Peyer's patch (tissue), 4 donors: ENCODE measurements at regions not wholly inside any gene's neighbourhood (a gene's known extent, or its start where the extent isn't known, plus 50 kb on each side); places are given as distances from the start of the nearest gene placed in this dataset.

ENCODE experiments used
- DNase-seq, 3 donors: peaks; one replicate each; pipeline ENCODE4 v3.0.0-alpha.2; 2017 to 2019
- H3K27ac ChIP-seq, 4 donors: fragments of 200-600 bp; sonication (generic); one replicate each; pipeline ENCODE4 v1.5.1; 2016 to 2019
- H3K27me3 ChIP-seq, 2 donors: fragments of 200-600 bp; sonication (generic); one replicate each; pipeline ENCODE4 v1.5.1; 2019
- H3K36me3 ChIP-seq, 3 donors: fragments of 200-600 bp; sonication (generic); one replicate each; pipeline ENCODE4 v1.5.1; 2016 to 2019
- H3K4me1 ChIP-seq, 4 donors: fragments of 200-600 bp; sonication (generic); one replicate each; pipeline ENCODE4 v1.5.1; 2016 to 2019
- H3K4me3 ChIP-seq, 4 donors: fragments of 200-600 bp; sonication (generic); 1 replicate in 3 of 4; 2 replicates in 1 of 4; pipeline ENCODE4 v1.5.1; 2016 to 2019; ENCODE audit warnings: mild to moderate bottlenecking in 1 of 4
- H3K9me3 ChIP-seq, 4 donors: fragments of 200-600 bp; sonication (generic); one replicate each; pipeline ENCODE4 v1.5.1; 2016 to 2019; ENCODE audit warnings: mild to moderate bottlenecking in 1 of 4
- CTCF ChIP-seq, 6 experiments: fragments of 450-650 bp in 4 of 6; fragments of 200-600 bp in 2 of 6; sonication (generic) in 1 of 6; IDR thresholded peaks; one replicate each; pipeline ENCODE4 v1.5.1; 2017 to 2019; ENCODE audit warnings: antibody characterized with exemption in 6 of 6, mild to moderate bottlenecking in 3 of 6, moderate library complexity in 1 of 6
- POLR2A ChIP-seq, 2 donors: fragments of 450-650 bp; IDR thresholded peaks; one replicate each; pipeline ENCODE4 v1.5.1; 2017; ENCODE audit warnings: antibody characterized with exemption in 2 of 2, mild to moderate bottlenecking in 2 of 2, moderate library complexity in 2 of 2

DNA sequence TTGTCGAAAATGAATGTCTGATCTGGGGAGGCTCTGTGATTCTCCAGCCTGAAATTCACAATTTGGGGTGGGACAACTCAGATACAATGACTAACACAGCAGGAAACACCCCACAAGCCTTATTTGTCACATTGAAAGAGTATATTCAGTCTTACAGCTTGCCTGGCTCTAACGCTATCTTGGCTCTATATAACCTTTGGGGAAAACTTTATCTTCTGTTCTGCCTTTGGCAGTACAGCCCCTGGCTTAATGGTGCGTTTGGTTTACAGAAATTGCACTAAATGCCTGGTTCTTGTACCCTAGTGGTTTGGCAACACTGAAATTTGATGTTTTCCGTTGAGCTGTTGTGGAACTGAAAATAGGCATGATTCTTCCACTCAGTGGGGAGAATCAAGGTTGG, 178.1 kb upstream of the VEGFC start:
- H3K9me3 ChIP-seq: no peaks in the 10 kb centered on the region
- no peak overlapping the region for H3K27ac ChIP-seq
- no peaks in the 10 kb centered on the region for H3K36me3 ChIP-seq
- no peaks in the 10 kb centered on the region for H3K4me1 ChIP-seq
- no peak for TF ChIP-seq POLR2A (IDR thresholded peaks at IDR 0.05)
- no peak for TF ChIP-seq CTCF (IDR thresholded peaks at IDR 0.05)
- no peak for DNase-seq
- H3K27me3 ChIP-seq: no peaks in the 10 kb centered on the region
- H3K4me3 ChIP-seq: no peak overlapping the region

DNA sequence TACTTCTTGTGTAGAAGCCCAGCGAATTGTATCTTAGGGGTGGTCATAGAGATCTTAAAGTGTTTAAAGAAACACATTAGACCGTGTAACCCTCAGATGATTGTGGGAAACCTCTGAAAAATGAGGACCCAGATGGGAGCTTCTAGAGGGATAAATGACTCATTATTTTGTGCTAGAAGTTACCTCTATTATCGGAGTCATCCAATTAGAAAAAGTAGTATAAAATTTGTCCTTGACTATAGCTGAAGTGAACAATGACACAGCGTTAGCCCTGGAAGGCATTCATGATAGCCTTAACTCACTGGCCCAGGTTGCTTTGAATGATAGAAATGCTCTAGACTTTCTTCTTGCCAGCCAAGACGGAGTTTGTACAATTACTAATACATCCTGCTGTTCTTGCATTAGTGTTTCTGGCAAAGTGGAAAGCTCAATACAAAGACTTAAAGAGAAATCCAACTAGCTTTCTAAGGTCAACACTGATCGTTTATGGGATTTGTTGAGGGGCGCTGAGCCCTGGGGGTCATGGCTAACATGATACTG, 178.9 kb upstream of the VEGFC start:
- no peaks in the 10 kb centered on the region for H3K4me1 ChIP-seq
- H3K4me3 ChIP-seq: no peak overlapping the region
- TF ChIP-seq CTCF (IDR thresholded peaks at IDR 0.05): no peak
- TF ChIP-seq POLR2A (IDR thresholded peaks at IDR 0.05): no peak
- no peak for DNase-seq
- no peak overlapping the region for H3K27ac ChIP-seq
- no peaks in the 10 kb centered on the region for H3K36me3 ChIP-seq
- no peaks in the 10 kb centered on the region for H3K9me3 ChIP-seq
- H3K27me3 ChIP-seq: no peaks in the 10 kb centered on the region

DNA sequence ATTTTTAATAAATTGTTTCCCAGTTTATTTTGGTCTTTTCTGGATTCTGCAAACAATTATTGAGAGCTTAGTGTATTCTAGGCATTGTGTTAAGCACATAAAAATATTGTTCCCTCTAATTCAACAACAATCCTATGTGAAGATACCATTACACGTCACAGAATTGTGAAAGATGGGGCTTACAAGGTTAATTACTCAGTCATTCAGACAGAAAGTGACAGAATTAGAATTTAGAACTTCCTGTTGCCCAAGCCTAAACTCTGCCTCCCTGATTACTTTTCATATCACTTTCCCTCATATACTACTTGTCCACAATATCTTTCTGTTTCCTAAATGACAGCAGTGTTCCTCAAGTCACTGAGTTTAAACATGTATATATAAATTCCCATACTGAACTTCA, 186.7 kb upstream of the VEGFC start:
- Histone ChIP-seq H3K4me3 (no peak overlapping the region), H3K4me1 (no peaks in the 10 kb centered on the region), H3K9me3 (no peaks in the 10 kb centered on the region), H3K27me3 (no peaks in the 10 kb centered on the region), H3K27ac (no peak overlapping the region), H3K36me3 (no peaks in the 10 kb centered on the region)
- DNase-seq: no peak
- TF ChIP-seq CTCF (IDR thresholded peaks at IDR 0.05) (no peak), POLR2A (IDR thresholded peaks at IDR 0.05) (no peak)

- H3K27ac ChIP-seq: peak overlapping the region in 2 of 4 donors; percentile 27 to 66
- no peak overlapping the region for H3K4me3 ChIP-seq
- no peaks in the 10 kb centered on the region for H3K36me3 ChIP-seq
- no peaks in the 10 kb centered on the region for H3K27me3 ChIP-seq
- no peaks in the 10 kb centered on the region for H3K4me1 ChIP-seq
- no peaks in the 10 kb centered on the region for H3K9me3 ChIP-seq
- TF ChIP-seq POLR2A (IDR thresholded peaks at IDR 0.05): no peak
- TF ChIP-seq CTCF (IDR thresholded peaks at IDR 0.05): no peak
- no peak for DNase-seq
Observed at GRCh38 chr4:176981074-176981473, 188.4 kb upstream of the VEGFC start.

DNA sequence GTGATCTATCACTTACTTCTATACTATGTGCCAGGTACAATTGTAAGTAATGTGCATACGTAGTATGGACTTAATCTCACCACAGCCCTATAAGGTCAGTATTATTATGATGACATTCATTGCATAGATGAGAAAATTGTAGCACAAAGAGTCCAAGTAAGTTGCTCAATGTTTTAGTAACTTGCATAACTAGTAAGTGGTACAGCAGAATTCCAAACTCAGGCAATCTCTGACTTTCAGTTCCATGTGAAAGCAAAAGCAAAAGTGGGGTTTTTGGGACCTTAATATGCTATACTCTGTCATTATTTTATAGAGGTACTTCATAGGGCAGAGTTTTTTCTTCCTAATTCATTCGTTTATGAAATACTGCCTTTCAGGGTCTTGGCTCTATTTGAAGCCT, 188.8 kb upstream of the VEGFC start:
- no peaks in the 10 kb centered on the region for H3K9me3 ChIP-seq
- TF ChIP-seq POLR2A (IDR thresholded peaks at IDR 0.05) (no peak), CTCF (IDR thresholded peaks at IDR 0.05) (no peak)
- H3K27ac ChIP-seq: peak overlapping the region in 2 of 4 donors; percentile 27 to 66

GRCh38 chr4:176988226-176988625, 195.5 kb upstream of the VEGFC start:
- Histone ChIP-seq H3K9me3 (no peaks in the 10 kb centered on the region), H3K4me1 (no peaks in the 10 kb centered on the region), H3K27me3 (no peaks in the 10 kb centered on the region), H3K36me3 (no peaks in the 10 kb centered on the region), H3K4me3 (no peak overlapping the region), H3K27ac (no peak overlapping the region)
- no peak for TF ChIP-seq CTCF (IDR thresholded peaks at IDR 0.05)
- TF ChIP-seq POLR2A (IDR thresholded peaks at IDR 0.05): no peak
- DNase-seq: no peak

More for the DNA sequence above, 188.8 kb upstream of the VEGFC start:
- no peak overlapping the region for H3K4me3 ChIP-seq
- no peaks in the 10 kb centered on the region for H3K27me3 ChIP-seq
- no peaks in the 10 kb centered on the region for H3K36me3 ChIP-seq
- no peak for DNase-seq
- no peaks in the 10 kb centered on the region for H3K4me1 ChIP-seq
